HG02588 (cell line): ENCODE measurements at regions not wholly inside any gene's neighbourhood (a gene's known extent, or its start where the extent isn't known, plus 50 kb on each side); places are given as distances from the start of the nearest gene placed in this dataset.
"Not testable (repeated sequence)": the region's sequence is repeated elsewhere in the genome, so short reads cannot be mapped to it uniquely, and the experiment has no call there.

ENCODE experiments used
- ATAC-seq: cut with Tn5 transposase; IDR thresholded peaks from one replicate; pipeline ENCODE4 v1.9.1; 2021; ENCODE audit warnings: mild to moderate bottlenecking, moderate library complexity; ENCODE audit not compliant: unreplicated experiment

GRCh38 chr1:80194221-80194620 lies 1187.7 kb upstream of the ADGRL4 start:
- ATAC-seq = no peak

- no peak for ATAC-seq
Observed at GRCh38 chr1:80181418-80181817, 1174.9 kb upstream of the ADGRL4 start.

GRCh38 chr1:80171631-80172030 lies 1165.1 kb upstream of the ADGRL4 start:
- no peak for ATAC-seq

- ATAC-seq = no peak
Observed at GRCh38 chr1:80170811-80171485, 1164.4 kb upstream of the ADGRL4 start.

GRCh38 chr1:80164150-80164549 lies 1157.6 kb upstream of the ADGRL4 start:
- ATAC-seq = no peak

GRCh38 chr1:80163686-80164085 lies 1157.2 kb upstream of the ADGRL4 start:
- no peak for ATAC-seq

- ATAC-seq = no peak
Observed at GRCh38 chr1:80158771-80159170, 1152.2 kb upstream of the ADGRL4 start.

GRCh38 chr1:80158266-80158665 lies 1151.7 kb upstream of the ADGRL4 start:
- no peak for ATAC-seq

GRCh38 chr1:80155371-80155770 lies 1148.8 kb upstream of the ADGRL4 start:
- no peak for ATAC-seq

- ATAC-seq = no peak
Observed at GRCh38 chr1:80154176-80154575, 1147.6 kb upstream of the ADGRL4 start.

GRCh38 chr1:80153762-80154161 lies 1147.2 kb upstream of the ADGRL4 start:
- ATAC-seq = no peak

- ATAC-seq = no peak
Observed at GRCh38 chr1:80143361-80143760, 1136.8 kb upstream of the ADGRL4 start.

- not testable (repeated sequence) for ATAC-seq
Observed at GRCh38 chr1:80137946-80138602, 1131.5 kb upstream of the ADGRL4 start.

GRCh38 chr1:80113168-80114038 lies 1106.9 kb upstream of the ADGRL4 start:
- no peak for ATAC-seq

GRCh38 chr1:80101159-80101558 lies 1094.6 kb upstream of the ADGRL4 start:
- no peak for ATAC-seq

- ATAC-seq = no peak
Observed at GRCh38 chr1:80099713-80100112, 1093.2 kb upstream of the ADGRL4 start.

GRCh38 chr1:80085067-80085466 lies 1078.5 kb upstream of the ADGRL4 start:
- no peak for ATAC-seq

- no peak for ATAC-seq
Observed at GRCh38 chr1:80083892-80084291, 1077.4 kb upstream of the ADGRL4 start.

GRCh38 chr1:80076469-80076868 lies 1069.9 kb upstream of the ADGRL4 start:
- ATAC-seq = no peak

GRCh38 chr1:80075351-80075750 lies 1068.8 kb upstream of the ADGRL4 start:
- no peak for ATAC-seq

GRCh38 chr1:80072563-80072962 lies 1066.0 kb upstream of the ADGRL4 start:
- no peak for ATAC-seq

- no peak for ATAC-seq
Observed at GRCh38 chr1:80066060-80066459, 1059.5 kb upstream of the ADGRL4 start.
